ACC112 (cell line): ENCODE measurements at regions not wholly inside any gene's neighbourhood (a gene's known extent, or its start where the extent isn't known, plus 50 kb on each side); places are given as distances from the start of the nearest gene placed in this dataset.

Source experiments
- H2AFZ ChIP-seq: fragments of 200-600 bp; sonication (generic); one replicate; pipeline ENCODE4 v1.6.0; 2017; ENCODE audit warnings: antibody characterized with exemption, low read length; ENCODE audit not compliant: unreplicated experiment
- H3K27ac ChIP-seq: fragments of 200-600 bp; sonication (generic); 2 replicates; pipeline ENCODE4 v1.5.1; 2014; ENCODE audit warnings: low read depth, mild to moderate bottlenecking, antibody characterized with exemption, low read length, moderate library complexity
- H3K27me3 ChIP-seq: fragments of 200-600 bp; sonication (generic); 2 replicates; pipeline ENCODE4 v1.6.1; 2014; ENCODE audit warnings: mild to moderate bottlenecking, antibody characterized with exemption, low read length, moderate library complexity, mixed read lengths; ENCODE audit not compliant: insufficient read depth
- H3K36me3 ChIP-seq: fragments of 200-600 bp; sonication (generic); 2 replicates; pipeline ENCODE4 v1.6.1; 2016; ENCODE audit warnings: mild to moderate bottlenecking, antibody characterized with exemption, low read length, moderate library complexity, mixed read lengths; ENCODE audit not compliant: insufficient read depth
- H3K4me1 ChIP-seq: fragments of 200-600 bp; sonication (generic); one replicate; pipeline ENCODE4 v1.6.1; 2016; ENCODE audit warnings: low read length, mixed read lengths; ENCODE audit not compliant: insufficient read depth, unreplicated experiment, control insufficient read depth
- H3K4me3 ChIP-seq: fragments of 200-600 bp; sonication (generic); 2 replicates; pipeline ENCODE4 v1.5.1; 2014; ENCODE audit warnings: mild to moderate bottlenecking, low read depth, low read length
- H3K79me2 ChIP-seq: fragments of 200-600 bp; sonication (generic); one replicate; pipeline ENCODE4 v1.6.0; 2016; ENCODE audit warnings: low read length; ENCODE audit not compliant: control insufficient read depth, unreplicated experiment, insufficient read depth

DNA sequence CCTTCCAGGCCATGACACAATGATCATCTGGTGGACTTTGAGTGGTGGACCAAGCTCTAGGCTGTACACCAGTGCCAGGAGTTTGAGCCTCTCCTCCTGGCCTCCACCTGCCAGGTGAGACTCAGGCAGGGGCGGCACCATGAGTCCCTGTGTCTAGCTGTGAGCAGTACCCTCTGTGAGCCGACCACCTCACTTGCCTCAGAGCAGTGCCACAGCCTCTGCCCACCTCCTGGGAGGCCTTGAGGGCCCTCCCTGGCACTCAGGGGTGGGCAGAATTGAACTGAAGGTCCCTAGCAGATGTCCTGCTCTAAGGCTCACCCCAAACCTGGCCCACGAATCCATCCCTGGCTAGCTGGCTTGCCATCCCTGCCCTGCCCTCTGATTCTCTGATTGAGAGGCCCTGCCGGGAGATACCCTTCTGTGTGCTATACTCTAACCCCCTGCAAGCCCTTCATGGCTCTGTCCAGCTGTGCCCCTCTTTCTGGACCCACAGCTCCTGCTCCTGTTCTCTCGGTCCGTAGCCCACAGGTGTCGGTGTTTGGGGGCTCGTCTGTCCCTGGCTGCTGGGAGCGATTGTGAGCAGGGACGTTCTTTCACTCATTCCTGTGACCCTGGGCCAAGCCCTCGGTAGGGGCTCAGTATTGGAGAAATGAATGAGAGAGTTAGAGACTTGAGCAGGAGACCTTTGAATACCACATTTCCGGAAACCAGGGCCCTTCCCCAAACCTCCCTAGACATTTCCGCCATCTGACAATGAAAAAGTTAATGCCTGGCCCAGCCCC, 70.0 kb downstream of the INHBB start:
- no peaks in the 10 kb centered on the region for H3K4me1 ChIP-seq
- H3K79me2 ChIP-seq: no peaks in the 10 kb centered on the region
- H3K4me3 ChIP-seq: no peak overlapping the region
- H3K27me3 ChIP-seq: peaks cover 67% of the 10 kb centered on the region
- no peaks in the 10 kb centered on the region for H3K36me3 ChIP-seq
- H3K27ac ChIP-seq: no peak overlapping the region
- H2AFZ ChIP-seq: no peak overlapping the region

DNA sequence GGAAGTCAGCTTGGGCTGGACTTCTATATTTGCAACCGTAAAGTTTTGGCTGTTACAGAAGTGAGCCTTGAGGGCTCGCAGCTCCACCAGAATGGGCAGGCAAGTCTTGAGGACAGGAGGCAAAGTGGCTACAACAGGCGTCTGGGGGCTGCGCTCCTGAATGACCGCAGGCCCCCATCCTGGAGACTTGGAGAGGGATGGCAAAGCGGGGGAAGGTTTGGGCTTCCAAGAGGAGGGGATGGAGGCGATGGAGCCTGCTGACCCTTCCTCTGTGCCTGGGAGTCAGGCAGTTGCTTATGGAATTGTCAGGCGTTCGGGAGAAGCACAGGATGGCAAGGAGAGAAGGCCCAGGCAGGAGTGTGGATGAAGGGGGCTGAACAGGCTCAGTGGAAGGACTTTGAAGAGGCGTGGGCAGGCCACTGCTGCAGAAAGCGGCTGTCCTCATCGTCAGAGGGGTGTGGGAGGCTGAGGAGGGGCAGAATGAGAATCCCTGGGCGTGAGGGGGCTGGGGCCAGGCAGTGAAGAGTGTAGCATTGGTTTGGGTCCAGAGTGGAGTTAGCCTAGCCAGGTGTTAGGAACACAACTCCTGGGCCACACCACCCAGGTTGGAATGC, 72.3 kb downstream of the INHBB start:
- Histone ChIP-seq H3K79me2 (no peaks in the 10 kb centered on the region), H3K27ac (no peak overlapping the region), H3K36me3 (no peaks in the 10 kb centered on the region), H3K27me3 (peaks cover 67% of the 10 kb centered on the region), H3K4me3 (no peak overlapping the region), H3K4me1 (no peaks in the 10 kb centered on the region), H2AFZ (no peak overlapping the region)

DNA sequence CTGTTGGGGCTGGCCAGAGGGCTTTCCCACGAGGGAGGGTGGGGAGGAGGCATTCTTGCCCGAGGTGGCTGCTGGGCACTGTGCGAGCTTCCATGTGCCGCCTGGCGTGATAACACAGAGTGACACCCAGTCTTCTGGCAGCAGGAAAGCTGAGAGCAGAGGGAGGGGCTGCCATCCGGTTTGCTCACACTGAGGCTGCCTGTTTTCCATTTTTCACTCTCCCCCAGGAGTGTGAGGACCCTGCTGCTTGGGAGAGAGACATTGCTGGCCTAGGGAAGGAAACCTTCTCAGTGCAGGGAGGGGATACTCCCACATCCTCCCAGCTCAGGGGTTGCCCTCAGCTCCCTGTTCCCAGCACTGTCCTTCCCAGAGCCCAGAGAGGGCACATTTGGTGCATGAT, 73.1 kb downstream of the INHBB start:
- no peaks in the 10 kb centered on the region for H3K36me3 ChIP-seq
- no peak overlapping the region for H3K4me3 ChIP-seq
- H3K4me1 ChIP-seq: no peaks in the 10 kb centered on the region
- H2AFZ ChIP-seq: no peak overlapping the region
- H3K79me2 ChIP-seq: no peaks in the 10 kb centered on the region
- H3K27me3 ChIP-seq: peaks cover 67% of the 10 kb centered on the region
- H3K27ac ChIP-seq: no peak overlapping the region

DNA sequence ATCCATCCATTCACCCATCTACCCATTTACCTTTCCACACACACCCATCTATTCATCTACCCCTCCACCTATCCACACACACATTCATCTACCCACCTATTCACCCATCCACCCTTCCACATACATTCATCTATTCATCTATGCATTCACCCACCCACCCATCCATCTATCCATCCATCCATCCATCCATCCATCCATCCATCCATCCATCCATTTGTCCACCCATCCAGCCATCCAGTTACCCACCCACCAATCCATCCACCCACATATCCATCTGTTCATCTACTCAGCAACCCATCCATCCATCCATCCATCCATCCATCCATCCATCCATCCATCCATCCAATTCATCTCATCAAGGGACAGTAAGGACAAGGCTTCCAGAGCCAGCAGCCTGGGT, 74.0 kb downstream of the INHBB start:
- no peak overlapping the region for H2AFZ ChIP-seq
- no peak overlapping the region for H3K27ac ChIP-seq
- H3K4me1 ChIP-seq: no peaks in the 10 kb centered on the region
- peaks cover 72% of the 10 kb centered on the region for H3K27me3 ChIP-seq
- H3K36me3 ChIP-seq: no peaks in the 10 kb centered on the region
- no peak overlapping the region for H3K4me3 ChIP-seq
- no peaks in the 10 kb centered on the region for H3K79me2 ChIP-seq

DNA sequence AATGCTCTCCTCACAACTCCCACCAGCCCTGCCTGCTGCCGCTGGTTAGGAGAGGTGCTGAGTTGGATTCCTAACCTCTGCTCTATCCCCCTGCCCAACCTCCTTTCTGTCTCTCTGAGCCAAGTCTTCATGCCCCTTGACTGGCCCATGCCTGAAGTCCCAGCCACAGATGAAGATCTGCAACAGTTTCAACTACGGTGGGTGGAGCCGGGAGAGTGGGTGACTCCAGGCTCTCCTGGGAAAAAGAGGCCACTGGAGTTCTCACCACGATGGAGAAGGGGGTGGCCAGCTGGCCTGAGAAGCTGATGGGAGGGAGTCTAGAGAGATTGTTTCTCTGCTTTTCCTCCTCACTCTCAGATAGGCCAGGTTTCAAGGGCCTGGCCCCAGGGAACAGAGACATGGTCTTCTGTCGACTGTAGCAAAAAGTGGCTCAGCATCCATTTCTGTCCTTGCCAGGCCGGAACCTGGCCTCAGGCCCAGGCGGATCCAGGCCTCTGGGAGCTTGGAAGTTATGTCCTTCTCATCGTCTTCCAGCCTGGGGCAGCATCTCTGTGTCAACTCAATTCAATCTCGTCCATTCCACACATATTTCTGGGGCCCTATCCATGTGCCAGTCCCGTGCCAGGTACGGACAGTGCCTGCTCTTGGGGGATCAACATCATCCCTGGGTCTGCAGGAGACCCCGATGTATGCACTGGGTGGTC, 75.3 kb downstream of the INHBB start:
- H3K27ac ChIP-seq: no peak overlapping the region
- no peak overlapping the region for H3K4me3 ChIP-seq
- H3K79me2 ChIP-seq: no peaks in the 10 kb centered on the region
- H3K36me3 ChIP-seq: no peaks in the 10 kb centered on the region
- H2AFZ ChIP-seq: no peak overlapping the region
- H3K4me1 ChIP-seq: no peaks in the 10 kb centered on the region
- H3K27me3 ChIP-seq: peaks cover 85% of the 10 kb centered on the region

DNA sequence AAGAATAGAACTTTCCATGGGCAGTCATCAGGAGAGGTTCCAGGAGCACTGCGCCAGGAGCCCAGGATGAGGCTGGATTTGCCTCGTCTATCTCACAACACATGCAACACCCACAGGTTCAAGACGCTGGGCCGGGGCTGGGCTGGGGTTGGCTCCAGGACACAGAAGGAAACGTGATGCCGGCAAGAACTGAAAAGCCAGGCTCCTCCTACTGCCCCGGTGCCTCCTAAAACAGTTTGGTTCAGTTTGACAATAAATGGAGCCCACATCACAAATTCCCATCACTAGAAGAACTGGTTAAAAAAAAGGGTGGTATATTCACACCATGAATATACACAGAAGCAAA, 75.9 kb downstream of the INHBB start:
- peaks cover 90% of the 10 kb centered on the region for H3K27me3 ChIP-seq
- H3K36me3 ChIP-seq: no peaks in the 10 kb centered on the region
- H3K79me2 ChIP-seq: no peaks in the 10 kb centered on the region
- H3K27ac ChIP-seq: no peak overlapping the region
- H2AFZ ChIP-seq: no peak overlapping the region
- H3K4me3 ChIP-seq: no peak overlapping the region
- H3K4me1 ChIP-seq: no peaks in the 10 kb centered on the region

DNA sequence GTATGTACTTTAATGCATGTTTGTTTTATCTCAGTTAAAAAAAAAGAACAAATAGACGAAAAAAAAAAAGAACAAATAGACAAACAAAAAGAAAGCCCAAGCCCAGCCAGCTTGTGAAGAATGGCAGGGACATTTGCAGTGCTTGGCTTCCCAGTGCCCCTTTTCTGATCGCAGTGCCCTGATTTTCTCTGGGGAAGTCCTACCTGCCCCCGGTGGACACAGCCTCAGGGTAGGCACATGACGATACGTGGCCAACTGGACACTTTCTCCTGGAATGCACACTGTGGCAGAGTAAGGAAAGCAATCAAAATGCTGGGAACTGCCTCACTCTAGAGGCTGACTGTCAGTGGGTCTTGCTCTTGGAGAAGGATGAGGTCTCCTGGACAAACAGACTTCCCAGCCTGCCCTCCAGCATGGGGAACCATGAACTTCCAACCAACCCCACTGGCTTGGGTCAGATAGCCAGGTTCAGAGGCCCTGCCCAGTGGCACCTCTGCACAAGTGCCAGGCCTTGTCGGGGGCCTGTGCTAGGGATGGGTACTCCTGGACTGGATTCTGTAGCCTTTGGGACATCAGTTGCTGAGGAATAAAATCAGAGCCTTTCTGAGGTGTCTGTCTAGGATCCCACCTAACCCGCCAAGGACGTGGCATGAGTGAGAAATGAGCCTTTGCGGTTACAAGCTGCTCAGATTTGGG, 76.7 kb downstream of the INHBB start:
- H2AFZ ChIP-seq: no peak overlapping the region
- H3K27me3 ChIP-seq: peaks cover 92% of the 10 kb centered on the region
- H3K4me1 ChIP-seq: no peaks in the 10 kb centered on the region
- no peak overlapping the region for H3K27ac ChIP-seq
- no peaks in the 10 kb centered on the region for H3K79me2 ChIP-seq
- H3K36me3 ChIP-seq: no peaks in the 10 kb centered on the region
- H3K4me3 ChIP-seq: no peak overlapping the region

DNA sequence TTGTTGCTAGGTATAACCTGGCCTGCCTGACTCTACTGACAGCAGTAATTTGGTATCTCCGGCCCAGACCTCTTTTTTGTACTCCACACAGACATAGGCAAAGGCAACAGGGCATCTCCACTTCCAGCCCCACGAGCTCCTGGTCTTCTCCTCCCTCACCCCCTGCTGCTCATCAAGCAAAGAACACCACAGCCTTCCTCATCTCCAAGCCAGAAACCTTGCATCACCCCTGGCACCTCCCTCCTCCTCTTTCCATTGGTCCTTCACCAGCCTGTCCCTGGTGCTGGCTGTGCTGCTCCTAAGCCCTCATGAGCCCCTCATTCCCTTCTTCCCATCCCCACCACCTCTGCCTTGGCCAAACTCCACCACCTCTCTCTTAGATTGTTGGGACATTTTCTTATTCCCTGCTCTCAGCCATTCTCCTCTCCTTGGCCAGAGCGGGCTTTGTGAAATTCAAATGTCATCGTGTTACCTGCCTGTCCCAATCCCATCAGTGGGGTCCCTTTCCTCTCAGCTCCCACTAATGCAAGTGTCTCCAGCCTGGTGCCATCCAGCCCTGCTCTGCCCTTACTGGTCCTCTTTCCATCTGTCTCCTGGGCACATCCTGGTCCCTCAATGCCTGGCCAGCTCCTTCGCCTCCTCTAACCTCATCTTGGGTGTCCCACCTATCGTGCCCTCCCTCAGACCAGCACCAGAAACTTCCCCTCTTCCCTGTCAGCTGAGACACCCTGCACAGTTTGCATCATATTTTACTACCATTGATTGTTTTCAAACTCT, 77.4 kb downstream of the INHBB start:
- H3K36me3 ChIP-seq: no peaks in the 10 kb centered on the region
- no peak overlapping the region for H3K4me3 ChIP-seq
- H2AFZ ChIP-seq: no peak overlapping the region
- H3K79me2 ChIP-seq: no peaks in the 10 kb centered on the region
- H3K4me1 ChIP-seq: no peaks in the 10 kb centered on the region
- H3K27me3 ChIP-seq: peaks cover 93% of the 10 kb centered on the region
- no peak overlapping the region for H3K27ac ChIP-seq

DNA sequence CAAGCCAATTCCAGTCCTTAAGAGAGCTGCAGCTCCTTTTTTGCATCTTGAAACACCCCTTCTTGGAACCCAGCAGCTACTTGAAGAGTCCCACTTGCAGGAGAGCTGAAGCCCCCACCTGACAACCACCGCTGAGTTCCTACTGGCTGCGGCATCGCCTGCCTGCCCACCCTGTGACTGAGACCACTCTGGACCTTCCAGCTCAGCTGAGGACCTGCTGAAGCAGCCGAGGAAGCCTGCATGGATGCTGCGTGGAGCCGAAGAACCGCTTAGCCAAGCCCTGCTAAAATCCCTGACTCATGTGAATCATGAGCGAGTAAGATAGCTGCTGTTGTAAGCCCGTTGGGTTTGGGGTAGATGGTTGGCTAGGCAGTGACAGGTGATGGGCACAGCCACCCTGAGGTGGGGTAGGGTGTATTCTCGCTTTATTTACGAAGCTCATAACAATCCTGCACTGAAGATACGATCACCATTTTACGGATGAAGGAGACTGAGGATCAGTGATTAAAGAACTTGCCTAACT, 78.4 kb downstream of the INHBB start:
- H3K27me3 ChIP-seq: peaks cover 89% of the 10 kb centered on the region
- H2AFZ ChIP-seq: no peak overlapping the region
- H3K4me1 ChIP-seq: no peaks in the 10 kb centered on the region
- H3K79me2 ChIP-seq: no peaks in the 10 kb centered on the region
- no peaks in the 10 kb centered on the region for H3K36me3 ChIP-seq
- H3K27ac ChIP-seq: no peak overlapping the region
- no peak overlapping the region for H3K4me3 ChIP-seq

DNA sequence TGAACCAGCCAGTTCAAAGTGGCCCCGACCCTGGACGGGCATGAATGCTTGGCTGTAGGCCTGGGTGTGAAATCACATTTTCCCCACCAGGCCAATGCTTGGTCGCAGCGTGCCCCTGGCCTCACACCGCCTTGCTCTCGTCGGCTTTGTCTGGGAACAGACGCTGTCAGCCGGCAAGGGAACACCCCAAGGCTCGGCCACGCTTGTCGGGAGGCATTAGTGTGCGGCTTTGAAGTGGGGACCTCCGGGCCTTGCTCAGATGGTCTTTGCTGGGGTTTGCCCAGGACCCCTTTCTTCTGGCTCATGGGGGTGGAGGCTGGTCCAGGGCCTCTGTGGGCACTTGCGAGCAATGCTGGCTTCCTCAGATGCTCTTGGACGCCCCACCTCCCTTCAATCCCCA, 79.1 kb downstream of the INHBB start:
- no peak overlapping the region for H3K4me3 ChIP-seq
- no peaks in the 10 kb centered on the region for H3K36me3 ChIP-seq
- H3K27me3 ChIP-seq: peaks cover 83% of the 10 kb centered on the region
- H3K79me2 ChIP-seq: no peaks in the 10 kb centered on the region
- H3K4me1 ChIP-seq: no peaks in the 10 kb centered on the region
- no peak overlapping the region for H2AFZ ChIP-seq
- no peak overlapping the region for H3K27ac ChIP-seq
